Subcutaneous abdominal adipose tissue (tissue), 5 donors: ENCODE measurements at regions not wholly inside any gene's neighbourhood (a gene's known extent, or its start where the extent isn't known, plus 50 kb on each side); places are given as distances from the start of the nearest gene placed in this dataset.

Experiments used
- H3K27ac ChIP-seq: one replicate; pipeline ENCODE4 v1.7.0; 2013; ENCODE audit warnings: low read depth, mild to moderate bottlenecking, inconsistent platforms, low read length, moderate library complexity
- H3K27me3 ChIP-seq, 5 donors: one replicate each; pipeline ENCODE4 v1.7.0; 2013; ENCODE audit warnings: low read length in 5 of 5, inconsistent platforms in 1 of 5; ENCODE audit not compliant: control insufficient read depth in 5 of 5, insufficient read depth in 4 of 5
- H3K36me3 ChIP-seq, 5 donors: one replicate each; pipeline ENCODE4 v1.7.0; 2013; ENCODE audit warnings: low read length in 5 of 5; ENCODE audit not compliant: control insufficient read depth in 5 of 5, insufficient read depth in 5 of 5
- H3K4me1 ChIP-seq, 5 donors: one replicate each; pipeline ENCODE4 v1.7.0; 2013; ENCODE audit warnings: low read length in 5 of 5, mild to moderate bottlenecking in 3 of 5, moderate library complexity in 1 of 5; ENCODE audit not compliant: control insufficient read depth in 5 of 5, insufficient read depth in 5 of 5
- H3K4me3 ChIP-seq, 5 donors: one replicate each; pipeline ENCODE4 v1.7.0; 2013; ENCODE audit warnings: low read length in 5 of 5, low read depth in 1 of 5
- H3K9ac ChIP-seq, 5 donors: one replicate each; pipeline ENCODE4 v1.7.0; 2013; ENCODE audit warnings: low read length in 5 of 5, mild to moderate bottlenecking in 4 of 5, moderate library complexity in 3 of 5
- H3K9me3 ChIP-seq, 5 donors: one replicate each; pipeline ENCODE4 v1.7.0; 2013; ENCODE audit warnings: low read length in 5 of 5; ENCODE audit not compliant: control insufficient read depth in 5 of 5
- donor health status: healthy.
- donor health status: healthy.
- donor health status: healthy.
- donor health status: healthy.
- donor health status: healthy.

DNA sequence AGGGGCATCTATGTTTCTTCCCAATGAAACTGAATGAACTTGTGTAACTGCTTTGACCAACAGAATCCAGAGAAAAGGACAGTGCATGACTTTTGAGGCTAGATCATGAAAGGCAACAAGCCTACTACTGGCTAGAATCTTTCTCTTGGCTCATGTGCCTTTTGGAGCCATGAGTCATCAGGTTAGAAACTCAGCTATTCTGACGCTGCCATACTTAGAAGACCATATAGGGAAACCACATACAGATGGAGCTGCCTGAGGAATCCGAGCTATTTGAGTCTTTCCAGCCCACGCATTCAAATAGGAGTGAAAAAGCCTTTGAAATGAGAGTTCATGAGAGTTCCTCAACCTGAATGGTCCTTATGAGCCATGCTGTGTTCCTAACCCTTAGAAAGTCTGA is 738.5 kb upstream of the CHRM3 start:
- H3K9me3 ChIP-seq: no peaks in the 10 kb centered on the region
- no peaks in the 10 kb centered on the region for H3K4me1 ChIP-seq
- no peaks in the 10 kb centered on the region for H3K36me3 ChIP-seq
- no peaks in the 10 kb centered on the region for H3K27me3 ChIP-seq
- no peak overlapping the region for H3K27ac ChIP-seq
- H3K9ac ChIP-seq: no peak overlapping the region
- no peak overlapping the region for H3K4me3 ChIP-seq

DNA sequence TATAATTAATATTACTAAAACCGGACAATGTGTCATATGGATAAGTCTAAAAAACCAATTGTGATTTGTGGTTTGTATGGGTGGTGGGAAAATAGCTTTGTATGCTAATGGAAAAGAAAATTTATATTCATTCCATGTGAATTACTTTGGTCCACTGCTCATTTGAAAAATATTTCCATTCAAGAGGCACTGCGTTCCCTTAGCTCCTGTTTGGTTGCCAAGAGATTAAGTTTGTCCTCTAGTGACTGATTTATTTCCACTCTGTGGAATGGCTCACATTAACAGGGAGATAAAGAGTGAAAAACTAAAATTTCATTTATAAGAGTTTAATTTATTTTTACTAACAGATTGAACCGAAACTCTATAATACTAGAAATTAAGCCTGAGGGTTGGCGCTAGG is 744.1 kb upstream of the CHRM3 start:
- Histone ChIP-seq H3K27me3 (no peaks in the 10 kb centered on the region), H3K9ac (no peak overlapping the region), H3K9me3 (no peaks in the 10 kb centered on the region), H3K36me3 (no peaks in the 10 kb centered on the region), H3K27ac (no peak overlapping the region), H3K4me1 (no peaks in the 10 kb centered on the region), H3K4me3 (no peak overlapping the region)

DNA sequence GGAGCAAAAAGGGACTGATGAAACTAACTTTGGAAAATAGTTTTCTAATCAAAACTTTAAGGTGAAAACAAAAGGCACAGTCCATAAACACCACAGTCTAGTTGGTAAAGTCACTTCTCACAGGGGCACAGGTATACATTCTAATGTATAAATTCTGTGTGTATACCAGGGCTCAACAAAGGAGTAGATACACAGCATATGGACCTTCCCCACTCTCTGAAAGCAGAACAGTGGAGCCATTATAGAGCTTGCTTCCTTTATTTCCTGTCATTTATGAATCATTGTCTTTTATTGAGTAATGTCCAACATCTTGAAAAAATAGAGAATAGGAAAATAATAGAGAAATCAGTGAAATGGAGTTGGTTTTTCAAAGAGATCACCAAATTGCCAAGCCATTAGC is 746.5 kb upstream of the CHRM3 start:
- Histone ChIP-seq H3K27ac (no peak overlapping the region), H3K36me3 (no peaks in the 10 kb centered on the region), H3K9ac (no peak overlapping the region), H3K4me3 (no peak overlapping the region), H3K4me1 (no peaks in the 10 kb centered on the region), H3K27me3 (no peaks in the 10 kb centered on the region), H3K9me3 (no peaks in the 10 kb centered on the region)

DNA sequence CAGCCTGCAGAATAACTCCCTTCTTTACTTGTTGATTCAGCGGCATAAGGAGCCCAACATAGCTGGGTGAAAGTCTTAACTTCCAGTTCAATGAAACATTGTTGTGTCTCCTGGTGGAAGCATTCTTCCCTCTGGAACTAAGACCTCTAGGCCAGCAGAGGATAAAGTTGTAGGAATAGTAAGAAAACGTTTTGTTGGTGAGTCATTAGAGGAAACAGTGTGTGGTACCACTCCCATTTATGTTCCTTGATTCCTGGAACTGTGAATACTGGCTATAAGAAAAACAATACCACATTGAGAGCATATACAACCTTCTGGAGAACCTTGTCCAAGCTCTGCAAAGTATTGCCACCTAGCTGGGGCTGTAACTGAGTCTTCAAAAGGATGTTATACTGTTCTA is 737.4 kb upstream of the ZP4 start:
- H3K27me3 ChIP-seq: no peaks in the 10 kb centered on the region
- no peaks in the 10 kb centered on the region for H3K4me1 ChIP-seq
- peaks cover 0 to 8% (median 0%) of the 10 kb centered on the region in 5 donors for H3K9me3 ChIP-seq
- no peaks in the 10 kb centered on the region for H3K36me3 ChIP-seq
- no peak overlapping the region for H3K9ac ChIP-seq
- H3K4me3 ChIP-seq: no peak overlapping the region
- H3K27ac ChIP-seq: no peak overlapping the region

DNA sequence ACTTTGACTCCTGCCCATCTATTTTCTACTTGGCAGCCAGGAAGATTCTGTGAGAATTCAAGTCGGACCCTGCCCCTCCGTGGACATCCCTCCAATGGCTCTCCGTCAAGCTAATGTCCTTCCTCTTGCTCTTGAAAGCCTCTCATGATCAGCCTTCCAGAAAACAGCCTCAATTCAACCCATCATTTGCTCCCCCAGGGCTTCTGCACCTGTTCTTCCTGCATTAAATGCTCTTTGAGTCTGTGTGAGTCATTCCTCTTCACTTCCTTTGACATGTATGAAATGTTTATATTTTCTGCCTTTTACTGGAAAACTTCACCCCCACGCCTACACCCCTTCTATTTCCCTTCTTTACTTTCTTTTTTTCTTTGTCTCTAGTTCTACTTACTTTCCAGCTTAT is 734.1 kb upstream of the ZP4 start:
- Histone ChIP-seq H3K27me3 (no peaks in the 10 kb centered on the region), H3K9ac (no peak overlapping the region), H3K36me3 (no peaks in the 10 kb centered on the region), H3K9me3 (peaks cover 0 to 2% (median 0%) of the 10 kb centered on the region in 5 donors), H3K27ac (no peak overlapping the region), H3K4me3 (no peak overlapping the region), H3K4me1 (no peaks in the 10 kb centered on the region)

DNA sequence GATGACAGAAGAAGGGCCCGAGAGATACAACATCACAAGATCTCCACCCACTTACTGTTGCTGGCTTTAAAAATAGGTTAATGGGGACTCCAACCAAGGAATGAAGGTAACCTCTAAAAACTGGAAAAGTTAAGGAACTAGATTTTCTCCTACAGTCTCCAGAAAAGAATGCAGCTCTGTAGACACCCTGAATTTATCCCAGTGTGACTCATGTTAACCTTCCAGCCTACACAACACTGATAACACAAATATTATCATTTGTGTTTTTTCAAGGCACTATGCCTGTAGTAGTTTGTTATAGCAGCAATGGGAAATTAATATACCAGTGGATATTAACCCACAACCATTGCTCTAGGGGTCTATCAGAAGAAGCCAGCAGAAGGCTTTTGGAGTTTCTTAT is 730.7 kb upstream of the ZP4 start:
- H3K27ac ChIP-seq: no peak overlapping the region
- H3K27me3 ChIP-seq: no peaks in the 10 kb centered on the region
- no peaks in the 10 kb centered on the region for H3K4me1 ChIP-seq
- no peak overlapping the region for H3K4me3 ChIP-seq
- no peak overlapping the region for H3K9ac ChIP-seq
- H3K36me3 ChIP-seq: no peaks in the 10 kb centered on the region
- no peaks in the 10 kb centered on the region for H3K9me3 ChIP-seq

DNA sequence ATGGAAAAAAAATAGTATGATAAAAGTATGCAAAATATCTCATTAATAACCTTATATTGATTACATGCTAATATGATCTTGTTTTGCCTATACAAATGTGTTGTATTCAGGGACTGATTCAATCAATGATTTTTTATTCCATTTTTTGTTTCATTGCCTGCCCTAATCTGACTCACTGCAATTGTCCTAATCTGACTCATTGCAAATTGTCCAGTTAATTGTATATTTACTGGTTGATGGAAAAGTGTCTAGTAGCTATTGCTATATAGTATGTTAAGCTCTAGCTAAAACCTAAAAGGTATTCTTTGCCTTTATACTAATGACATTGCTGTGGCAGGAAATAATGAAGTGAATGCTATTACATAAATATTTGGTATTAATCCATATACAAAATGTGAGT is 728.9 kb upstream of the ZP4 start:
- H3K4me1 ChIP-seq: no peaks in the 10 kb centered on the region
- H3K9me3 ChIP-seq: no peaks in the 10 kb centered on the region
- no peak overlapping the region for H3K4me3 ChIP-seq
- no peaks in the 10 kb centered on the region for H3K36me3 ChIP-seq
- no peak overlapping the region for H3K9ac ChIP-seq
- H3K27me3 ChIP-seq: no peaks in the 10 kb centered on the region
- no peak overlapping the region for H3K27ac ChIP-seq

DNA sequence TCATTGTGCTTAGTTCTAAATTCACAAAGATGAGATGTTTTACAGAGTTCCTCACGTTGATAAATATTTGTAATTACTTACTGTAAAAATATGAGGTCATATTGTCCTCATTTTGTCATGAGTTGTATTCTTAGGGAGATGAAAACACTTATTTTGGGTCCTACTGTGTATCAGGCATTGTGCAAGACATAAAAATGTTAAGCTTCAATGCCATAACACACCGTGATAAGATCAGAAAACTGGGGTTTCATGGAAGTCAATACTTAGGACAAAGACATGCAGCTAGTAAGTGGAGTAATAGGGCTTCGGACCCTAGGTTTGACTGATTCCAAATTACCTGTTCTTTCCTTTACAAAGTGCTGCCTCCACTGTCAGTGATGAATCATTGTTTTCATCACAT is 720.7 kb upstream of the ZP4 start:
- Histone ChIP-seq H3K9me3 (no peaks in the 10 kb centered on the region), H3K27ac (no peak overlapping the region), H3K4me1 (no peaks in the 10 kb centered on the region), H3K4me3 (no peak overlapping the region), H3K27me3 (no peaks in the 10 kb centered on the region), H3K36me3 (no peaks in the 10 kb centered on the region), H3K9ac (no peak overlapping the region)

DNA sequence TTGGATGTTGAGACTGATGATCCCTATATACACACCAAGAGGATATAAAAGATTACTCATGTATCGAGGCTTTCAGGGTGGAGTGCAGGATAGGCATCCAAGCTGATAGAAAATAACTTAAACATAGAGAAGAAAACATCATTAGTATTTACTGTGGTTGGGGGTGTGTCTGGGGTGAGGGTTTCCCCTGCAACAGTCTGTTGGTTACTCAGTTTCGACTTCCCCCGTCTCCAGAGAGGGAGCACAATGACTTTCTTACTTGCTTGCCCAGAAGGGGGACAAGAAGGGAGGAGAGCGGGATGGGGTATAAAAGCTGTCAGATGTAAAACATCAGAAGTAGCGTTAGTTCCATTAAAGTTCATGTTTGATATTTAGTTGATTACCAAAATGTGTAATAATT is 717.4 kb upstream of the ZP4 start:
- Histone ChIP-seq H3K9me3 (no peaks in the 10 kb centered on the region), H3K27me3 (no peaks in the 10 kb centered on the region), H3K36me3 (no peaks in the 10 kb centered on the region), H3K4me1 (no peaks in the 10 kb centered on the region), H3K27ac (no peak overlapping the region), H3K4me3 (no peak overlapping the region), H3K9ac (no peak overlapping the region)

DNA sequence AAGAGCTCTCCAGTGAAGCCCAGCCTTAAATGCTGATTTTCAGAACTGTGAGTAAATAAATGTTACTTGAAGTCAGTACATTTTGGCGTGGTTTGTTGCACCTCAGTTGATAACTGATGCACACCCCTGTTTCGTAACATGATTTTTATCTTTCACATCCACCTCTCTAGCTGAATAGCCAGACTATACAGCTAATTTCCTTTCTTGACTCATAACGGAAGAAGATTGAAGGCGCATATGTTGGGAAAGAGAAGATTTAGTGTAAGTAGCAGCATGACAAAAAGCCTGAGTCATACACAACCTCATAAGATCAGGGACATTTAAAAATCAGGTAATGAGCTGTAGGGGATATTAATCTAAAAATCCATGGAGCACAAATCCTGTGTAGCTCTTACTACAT is 716.2 kb upstream of the ZP4 start:
- H3K9ac ChIP-seq: no peak overlapping the region
- no peaks in the 10 kb centered on the region for H3K27me3 ChIP-seq
- peaks cover 0 to under 1% (median 0%) of the 10 kb centered on the region in 5 donors for H3K4me1 ChIP-seq
- no peaks in the 10 kb centered on the region for H3K36me3 ChIP-seq
- no peak overlapping the region for H3K27ac ChIP-seq
- no peak overlapping the region for H3K4me3 ChIP-seq
- no peaks in the 10 kb centered on the region for H3K9me3 ChIP-seq

DNA sequence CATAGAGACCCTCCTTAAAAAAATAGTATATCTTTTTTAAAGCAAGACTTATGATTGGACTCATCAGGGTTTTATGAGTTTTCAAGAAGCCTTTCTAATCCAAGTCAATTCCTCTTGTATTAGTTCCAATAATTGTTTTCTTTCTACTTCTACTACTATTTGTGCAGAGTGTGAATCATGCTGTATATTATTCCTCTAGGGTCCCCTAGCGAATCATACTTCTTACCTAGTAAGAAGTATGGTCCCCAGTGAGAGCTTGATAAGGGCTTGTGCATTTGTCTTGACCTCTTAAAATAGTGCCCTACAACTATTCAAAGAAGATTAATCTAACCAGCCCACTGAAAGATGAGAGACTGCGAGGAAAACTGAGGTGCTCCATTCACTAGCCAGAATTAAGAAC is 715.7 kb upstream of the ZP4 start:
- no peaks in the 10 kb centered on the region for H3K27me3 ChIP-seq
- H3K36me3 ChIP-seq: no peaks in the 10 kb centered on the region
- peaks cover 0 to 4% (median 0%) of the 10 kb centered on the region in 5 donors for H3K4me1 ChIP-seq
- H3K27ac ChIP-seq: no peak overlapping the region
- H3K4me3 ChIP-seq: no peak overlapping the region
- H3K9ac ChIP-seq: no peak overlapping the region
- no peaks in the 10 kb centered on the region for H3K9me3 ChIP-seq
